ENCODE measurements at regions not wholly inside any gene's neighbourhood (a gene's known extent, or its start where the extent isn't known, plus 50 kb on each side); places are given as distances from the start of the nearest gene placed in this dataset.
A peak's percentile ranks its signal among the peaks of the same experiment; 100 is the strongest.

DNA sequence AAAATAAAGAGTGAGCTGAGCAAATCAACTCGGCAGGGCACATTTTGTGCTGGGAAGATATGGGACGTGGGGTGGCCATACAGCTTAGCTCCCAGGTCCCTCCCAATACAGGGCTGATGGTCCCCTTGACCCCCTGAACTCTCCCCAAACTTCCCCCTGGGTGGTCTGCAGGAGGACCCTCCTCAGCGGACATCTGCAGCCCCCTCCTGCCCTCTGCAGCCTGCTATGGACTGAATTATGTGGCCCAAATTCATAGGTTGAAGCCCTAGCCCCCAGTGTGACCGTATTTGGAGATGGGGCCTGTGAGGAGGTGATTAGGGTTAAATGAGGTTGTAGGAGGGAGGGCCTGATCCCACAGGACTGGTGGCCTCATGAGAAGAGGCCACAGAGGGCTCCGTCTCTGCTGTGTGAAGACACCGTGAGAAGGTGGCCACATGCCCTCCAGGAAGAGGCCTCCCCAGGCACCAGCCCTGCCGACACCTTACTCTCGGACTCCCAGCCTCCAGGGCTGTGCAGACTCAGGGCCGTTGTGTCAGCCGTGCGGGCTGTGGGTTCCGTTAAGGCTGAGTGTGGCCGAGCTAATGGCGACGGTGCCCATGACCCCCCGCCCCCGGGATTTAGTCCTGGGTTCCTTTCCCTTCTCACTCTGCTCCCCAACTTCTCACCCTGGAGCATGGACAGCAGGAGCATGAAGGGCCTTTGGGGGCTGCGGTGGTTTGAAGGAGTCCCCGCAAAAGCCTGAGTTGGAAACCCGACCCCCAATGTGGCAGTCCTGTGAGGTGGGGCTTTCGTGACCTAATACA, 1042.8 kb downstream of the BRD1 start:
- DNase-seq (no peak), ATAC-seq (no peak)

GRCh38 chr22:48783821-48784266, 1043.8 kb downstream of the BRD1 start:
- WGBS, 4 donors = 85 to 88% (median 87%) methylated on average over 14 to 15 of the region's 15 CpGs
- peaks cover 0 to 4% (median 0%) of the 10 kb centered on the region in 9 donors for H3K27me3 ChIP-seq
- DNase-seq = peak in 1 of 5 donors; percentile 4
- H3K36me3 ChIP-seq = no peaks in the 10 kb centered on the region
- H3K4me3 ChIP-seq = no peak overlapping the region
- TF ChIP-seq POLR2A (IDR thresholded peaks at IDR 0.05) (no peak), CTCF (IDR thresholded peaks at IDR 0.05) (no peak)
- no peaks in the 10 kb centered on the region for H3K4me1 ChIP-seq
- intact Hi-C loops (cut with DNase I) = no loop called here
- no peak overlapping the region for H3K27ac ChIP-seq
- no peaks in the 10 kb centered on the region for H3K9me3 ChIP-seq
- ATAC-seq = no peak

More for the DNA sequence above, 1042.8 kb downstream of the BRD1 start:
- no peaks in the 10 kb centered on the region for H3K9me3 ChIP-seq
- H3K4me1 ChIP-seq = no peaks in the 10 kb centered on the region
- peaks cover 0 to 4% (median 0%) of the 10 kb centered on the region in 9 donors for H3K27me3 ChIP-seq
- WGBS, 4 donors = 85 to 92% (median 87%) methylated on average over 17 to 21 of the region's 21 CpGs
- intact Hi-C loops (cut with DNase I) = no loop called here
- H3K36me3 ChIP-seq = no peaks in the 10 kb centered on the region
- TF ChIP-seq POLR2A (IDR thresholded peaks at IDR 0.05) (no peak), CTCF (IDR thresholded peaks at IDR 0.05) (no peak)
- no peak overlapping the region for H3K27ac ChIP-seq
- no peak overlapping the region for H3K4me3 ChIP-seq

DNA sequence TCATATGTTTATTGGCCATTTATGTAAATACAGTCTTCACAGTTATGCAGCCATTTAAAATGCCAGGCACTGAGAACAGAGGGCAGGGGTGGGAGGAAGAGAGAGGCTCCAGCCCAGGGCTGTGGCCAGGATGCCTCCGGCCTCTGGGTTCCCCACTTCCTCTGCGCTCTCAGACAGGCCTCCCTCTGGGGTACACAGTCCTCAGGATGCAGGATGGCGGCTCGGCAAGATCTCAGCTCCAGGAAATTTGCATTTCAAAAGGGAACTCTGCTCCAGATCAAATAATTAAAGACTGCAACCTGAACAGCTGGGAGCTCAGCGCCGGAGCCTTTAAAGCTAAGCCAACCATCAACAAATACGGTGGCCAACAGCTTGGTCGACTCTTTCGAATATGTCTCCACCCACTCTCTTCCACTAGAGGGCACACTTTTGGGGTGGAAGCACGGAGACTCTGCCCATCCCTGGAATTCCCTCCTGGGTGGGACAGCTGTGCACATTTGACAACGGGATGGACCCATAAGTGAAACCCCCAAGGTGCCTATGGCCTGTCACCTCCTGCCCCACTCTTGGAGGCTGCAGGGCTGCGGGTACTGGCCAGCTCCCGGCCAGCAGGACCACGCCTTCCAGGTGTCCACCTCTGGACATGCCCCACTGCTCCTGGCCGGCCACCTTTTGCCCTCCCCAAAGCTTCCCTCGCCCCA, 1044.7 kb downstream of the BRD1 start:
- Histone ChIP-seq H3K9me3 (no peaks in the 10 kb centered on the region), H3K27me3 (peaks cover 0 to 4% (median 0%) of the 10 kb centered on the region in 9 donors), H3K4me3 (no peak overlapping the region), H3K27ac (no peak overlapping the region), H3K36me3 (no peaks in the 10 kb centered on the region), H3K4me1 (no peaks in the 10 kb centered on the region)
- peak in 3 of 12 donors; percentile 3 to 15 (median 8) for TF ChIP-seq CTCF (IDR thresholded peaks at IDR 0.05)
- TF ChIP-seq POLR2A (IDR thresholded peaks at IDR 0.05) = no peak
- DNase-seq = peak in 1 of 5 donors; percentile 1
- ATAC-seq = no peak
- 45 to 49% (median 46%) methylated on average over 15 to 16 of the region's 16 CpGs for WGBS, 4 donors
- intact Hi-C loops (cut with DNase I) = no loop called here

- no peak for ATAC-seq
- WGBS, 4 donors = 84 to 90% (median 88%) methylated on average over 10 of the region's 10 CpGs
- H3K4me1 ChIP-seq = no peaks in the 10 kb centered on the region
- no peak for DNase-seq
- no peaks in the 10 kb centered on the region for H3K36me3 ChIP-seq
- no peak overlapping the region for H3K4me3 ChIP-seq
- H3K27me3 ChIP-seq = peaks cover 0 to 4% (median 0%) of the 10 kb centered on the region in 9 donors
- TF ChIP-seq CTCF (IDR thresholded peaks at IDR 0.05) = no peak
- no peak for TF ChIP-seq POLR2A (IDR thresholded peaks at IDR 0.05)
- H3K9me3 ChIP-seq = peaks cover 0 to 5% (median 2%) of the 10 kb centered on the region in 12 donors
- H3K27ac ChIP-seq = no peak overlapping the region
- intact Hi-C loops (cut with DNase I) = no loop called here
Observed at GRCh38 chr22:48782326-48782725, 1045.3 kb downstream of the BRD1 start.

Data from heart left ventricle (tissue), 16 donors.